GM23338 (cell line): ENCODE measurements at regions not wholly inside any gene's neighbourhood (a gene's known extent, or its start where the extent isn't known, plus 50 kb on each side); places are given as distances from the start of the nearest gene placed in this dataset.

Experiments
- CREB1 ChIP-seq: fragments of 250-450 bp; sonication (Bioruptor Pico); IDR thresholded peaks from 2 replicates; pipeline ENCODE4 v1.5.0; 2020; ENCODE audit warnings: low read depth, mild to moderate bottlenecking, moderate library complexity
- ETS1 ChIP-seq: IDR thresholded peaks from 2 replicates; pipeline ENCODE4 v1.6.1; 2016; ENCODE audit warnings: antibody characterized with exemption
- EZH2 ChIP-seq: fragments of 200-600 bp; sonication (generic); IDR thresholded peaks from one replicate; pipeline ENCODE4 v1.8.0; 2017; ENCODE audit warnings: antibody characterized with exemption, mild to moderate bottlenecking, low read depth; ENCODE audit not compliant: unreplicated experiment
- EZH2phosphoT487 ChIP-seq: fragments of 200-600 bp; sonication (generic); IDR thresholded peaks from one replicate; pipeline ENCODE4 v1.8.1; 2018; ENCODE audit warnings: antibody characterized with exemption; ENCODE audit not compliant: unreplicated experiment
- JUNB ChIP-seq: IDR thresholded peaks from one replicate; pipeline ENCODE4 v1.6.1; 2016; ENCODE audit warnings: antibody characterized with exemption; ENCODE audit not compliant: unreplicated experiment
- POLR2AphosphoS5 ChIP-seq: IDR thresholded peaks from 2 replicates; pipeline ENCODE4 v1.6.1; 2016; ENCODE audit warnings: antibody characterized with exemption, low read depth
- REST ChIP-seq: IDR thresholded peaks from one replicate; pipeline ENCODE4 v1.6.1; 2018; ENCODE audit warnings: antibody characterized with exemption; ENCODE audit not compliant: unreplicated experiment
- TF ChIP-seq, protein P1 (sequence below), 2 experiments: fragments of 200-600 bp in 1 of 2; sonication (generic) in 1 of 2; conservative IDR thresholded peaks; 2 replicates each; pipeline versions ENCODE4 v1.5.1 to v1.6.1; 2016 to 2017; ENCODE audit warnings: antibody characterized with exemption in 2 of 2, low read depth in 2 of 2, mild to moderate bottlenecking in 2 of 2, moderate library complexity in 1 of 2

GRCh38 chr16:82535262-82535661 is 91.5 kb upstream of the CDH13 start:
- TF ChIP-seq JUNB: no peak
- TF ChIP-seq, protein P1, sequence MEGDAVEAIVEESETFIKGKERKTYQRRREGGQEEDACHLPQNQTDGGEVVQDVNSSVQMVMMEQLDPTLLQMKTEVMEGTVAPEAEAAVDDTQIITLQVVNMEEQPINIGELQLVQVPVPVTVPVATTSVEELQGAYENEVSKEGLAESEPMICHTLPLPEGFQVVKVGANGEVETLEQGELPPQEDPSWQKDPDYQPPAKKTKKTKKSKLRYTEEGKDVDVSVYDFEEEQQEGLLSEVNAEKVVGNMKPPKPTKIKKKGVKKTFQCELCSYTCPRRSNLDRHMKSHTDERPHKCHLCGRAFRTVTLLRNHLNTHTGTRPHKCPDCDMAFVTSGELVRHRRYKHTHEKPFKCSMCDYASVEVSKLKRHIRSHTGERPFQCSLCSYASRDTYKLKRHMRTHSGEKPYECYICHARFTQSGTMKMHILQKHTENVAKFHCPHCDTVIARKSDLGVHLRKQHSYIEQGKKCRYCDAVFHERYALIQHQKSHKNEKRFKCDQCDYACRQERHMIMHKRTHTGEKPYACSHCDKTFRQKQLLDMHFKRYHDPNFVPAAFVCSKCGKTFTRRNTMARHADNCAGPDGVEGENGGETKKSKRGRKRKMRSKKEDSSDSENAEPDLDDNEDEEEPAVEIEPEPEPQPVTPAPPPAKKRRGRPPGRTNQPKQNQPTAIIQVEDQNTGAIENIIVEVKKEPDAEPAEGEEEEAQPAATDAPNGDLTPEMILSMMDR (conservative IDR thresholded peaks at IDR 0.05; ENCODE audit: low read depth in 2 of 2): no peak
- no peak for TF ChIP-seq EZH2
- no peak for TF ChIP-seq CREB1 (CRISPR knock-in tag)
- no peak for TF ChIP-seq REST
- no peak for TF ChIP-seq ETS1
- no peak for TF ChIP-seq POLR2AphosphoS5
- no peak for TF ChIP-seq EZH2phosphoT487
